T-cell (primary cell): ENCODE measurements at regions not wholly inside any gene's neighbourhood (a gene's known extent, or its start where the extent isn't known, plus 50 kb on each side); places are given as distances from the start of the nearest gene placed in this dataset.

Experiments used
- ATAC-seq, 4 experiments: fragments of 200-7000 bp in 3 of 4; fragments of 150-1000 bp in 1 of 4; cut with Tn5 transposase; replicated peaks in 1 of 4; 1 replicate in 3 of 4; 2 replicates in 1 of 4; pipeline ENCODE4 v1.10.0; 2021; ENCODE audit warnings: moderate library complexity in 3 of 4, mild to moderate bottlenecking in 2 of 4, moderate number of reproducible peaks in 1 of 4
- CTCF ChIA-PET, 2 donors: fragments of 300-600 bp; sonication (Branson Sonifier 250); formaldehyde crosslinking; loops; one replicate each; lab custom pipeline; 2022; ENCODE audit warnings: antibody characterized with exemption in 2 of 2; lab: Charles Lee
- POLR2A ChIA-PET, 2 donors: fragments of 300-600 bp; sonication (Branson Sonifier 250); formaldehyde crosslinking; loops; one replicate each; lab custom pipeline; 2022; ENCODE audit warnings: antibody characterized with exemption in 2 of 2; lab: Charles Lee
- DNase-seq, 35 experiments: peaks; one replicate each; pipeline versions ENCODE4 v3.0.0 to v3.0.0-alpha.2; 2013 to 2023
- H3K27ac ChIP-seq: one replicate; pipeline ENCODE4 v1.5.1; 2013; ENCODE audit warnings: low read length
- H3K27me3 ChIP-seq, 2 experiments: replicated peaks in 1 of 2; 1 replicate in 1 of 2; 2 replicates in 1 of 2; pipeline versions ENCODE4 v1.6.1 to v1.7.0; 2013; ENCODE audit warnings: low read length in 1 of 2, mixed read lengths in 1 of 2; ENCODE audit not compliant: control insufficient read depth in 2 of 2, insufficient read depth in 2 of 2; ENCODE audit errors: extremely low read depth in 1 of 2
- H3K36me3 ChIP-seq, 2 donors: 1 replicate in 1 of 2; 2 replicates in 1 of 2; pipeline versions ENCODE4 v1.6.1 to v1.7.0; 2013; ENCODE audit warnings: low read length in 1 of 2; ENCODE audit not compliant: control insufficient read depth in 2 of 2, insufficient read depth in 1 of 2; ENCODE audit errors: extremely low read depth in 1 of 2
- H3K4me1 ChIP-seq, 2 experiments: 1 replicate in 1 of 2; 2 replicates in 1 of 2; pipeline versions ENCODE4 v1.6.1 to v1.7.0; 2013; ENCODE audit warnings: low read length in 2 of 2, mixed read lengths in 1 of 2; ENCODE audit not compliant: insufficient read depth in 2 of 2, control insufficient read depth in 1 of 2; ENCODE audit errors: extremely low read depth in 1 of 2
- H3K4me3 ChIP-seq, 2 donors: 1 replicate in 1 of 2; 2 replicates in 1 of 2; pipeline versions ENCODE4 v1.5.1 to v1.7.0; 2013; ENCODE audit warnings: mild to moderate bottlenecking in 2 of 2, low read length in 1 of 2, moderate library complexity in 1 of 2; ENCODE audit not compliant: control insufficient read depth in 1 of 2; ENCODE audit errors: extremely low read depth in 1 of 2
- H3K9me3 ChIP-seq: 2 replicates; pipeline ENCODE4 v1.7.0; 2013
- H3K27ac Mint-ChIP-seq, 2 donors: one replicate each; pipeline ENCODE4 v1.8.0; 2020 to 2021; ENCODE audit warnings: mild to moderate bottlenecking in 2 of 2, mixed read lengths in 2 of 2
- H3K27me3 Mint-ChIP-seq, 2 donors: one replicate each; pipeline ENCODE4 v1.8.0; 2021 to 2022; ENCODE audit warnings: mixed read lengths in 2 of 2
- H3K36me3 Mint-ChIP-seq: one replicate; pipeline ENCODE4 v1.8.0; 2021; ENCODE audit warnings: mixed read lengths
- H3K4me1 Mint-ChIP-seq, 3 donors: one replicate each; pipeline ENCODE4 v1.8.0; 2020 to 2022; ENCODE audit warnings: mixed read lengths in 3 of 3, mild to moderate bottlenecking in 1 of 3
- H3K4me3 Mint-ChIP-seq, 3 donors: one replicate each; pipeline ENCODE4 v1.8.0; 2020 to 2022; ENCODE audit warnings: mild to moderate bottlenecking in 3 of 3, mixed read lengths in 3 of 3, moderate library complexity in 3 of 3
- H3K9me3 Mint-ChIP-seq, 3 donors: one replicate each; pipeline ENCODE4 v1.8.0; 2020 to 2022; ENCODE audit warnings: mixed read lengths in 3 of 3
- WGBS: methylation state at CpG from one replicate; pipeline ENCODE4 v1.1.5; 2013; ENCODE audit warnings: missing lambda C conversion rate; ENCODE audit not compliant: insufficient coverage; 5-methylcytosine and 5-hydroxymethylcytosine counted together

- Mint-ChIP-seq H3K4me3 (no peak overlapping the region), H3K4me1 (no peaks in the 10 kb centered on the region), H3K36me3 (no peaks in the 10 kb centered on the region), H3K9me3 (peaks cover 3 to 14% (median 11%) of the 10 kb centered on the region in 3 donors), H3K27me3 (no peaks in the 10 kb centered on the region), H3K27ac (no peak overlapping the region)
- DNase-seq (no peak), ATAC-seq (no peak)
- H3K4me3 ChIP-seq, result no peak overlapping the region
- WGBS, result 85% methylated on average over 5 of the region's 5 CpGs
- H3K36me3 ChIP-seq, result no peaks in the 10 kb centered on the region
- no peaks in the 10 kb centered on the region for H3K4me1 ChIP-seq
- no peaks in the 10 kb centered on the region for H3K9me3 ChIP-seq
- H3K27ac ChIP-seq, result no peak overlapping the region
- CTCF ChIA-PET, result no interaction called here
- H3K27me3 ChIP-seq, result no peaks in the 10 kb centered on the region
- POLR2A ChIA-PET, result no interaction called here
These were observed 429.2 kb upstream of the ZP4 start for GRCh38 chr1:238319957-238320356.

GRCh38 chr1:238318294-238319110, 427.8 kb upstream of the ZP4 start:
- Histone ChIP-seq H3K4me1 (no peaks in the 10 kb centered on the region), H3K9me3 (no peaks in the 10 kb centered on the region), H3K27me3 (no peaks in the 10 kb centered on the region), H3K27ac (no peak overlapping the region), H3K36me3 (no peaks in the 10 kb centered on the region), H3K4me3 (no peak overlapping the region)
- Mint-ChIP-seq H3K4me3 (no peak overlapping the region), H3K27ac (no peak overlapping the region), H3K27me3 (no peaks in the 10 kb centered on the region), H3K36me3 (no peaks in the 10 kb centered on the region), H3K4me1 (no peaks in the 10 kb centered on the region), H3K9me3 (peaks cover 3 to 9% (median 7%) of the 10 kb centered on the region in 3 donors)
- no peak for ATAC-seq
- ChIA-PET CTCF (no interaction called here), POLR2A (no interaction called here)
- no CpG with 5 or more reads among the region's 4 CpGs for WGBS
- no peak for DNase-seq

GRCh38 chr1:238312969-238313368, 422.2 kb upstream of the ZP4 start:
- Histone ChIP-seq H3K36me3 (no peaks in the 10 kb centered on the region), H3K4me1 (no peaks in the 10 kb centered on the region), H3K9me3 (no peaks in the 10 kb centered on the region), H3K4me3 (no peak overlapping the region), H3K27ac (no peak overlapping the region), H3K27me3 (no peaks in the 10 kb centered on the region)
- ChIA-PET CTCF (no interaction called here), POLR2A (no interaction called here)
- whole genome bisulfite sequencing, result no CpG with 5 or more reads among the region's 1 CpG
- H3K9me3 Mint-ChIP-seq, result peaks cover 4 to 20% (median 10%) of the 10 kb centered on the region in 3 donors
- no peaks in the 10 kb centered on the region for H3K27me3 Mint-ChIP-seq
- ATAC-seq, result no peak
- H3K4me1 Mint-ChIP-seq, result no peaks in the 10 kb centered on the region
- H3K4me3 Mint-ChIP-seq, result no peak overlapping the region
- DNase-seq, result no peak
- no peak overlapping the region for H3K27ac Mint-ChIP-seq
- H3K36me3 Mint-ChIP-seq, result no peaks in the 10 kb centered on the region

GRCh38 chr1:238306411-238306810, 415.7 kb upstream of the ZP4 start:
- ChIA-PET CTCF (no interaction called here), POLR2A (no interaction called here)
- DNase-seq (no peak), ATAC-seq (no peak)
- H3K27me3 ChIP-seq, result no peaks in the 10 kb centered on the region
- no peaks in the 10 kb centered on the region for H3K36me3 ChIP-seq
- WGBS, result 33% methylated on average over 1 of the region's 1 CpG
- H3K4me1 Mint-ChIP-seq, result no peaks in the 10 kb centered on the region
- no peaks in the 10 kb centered on the region for H3K36me3 Mint-ChIP-seq
- peaks cover 14 to 18% (median 17%) of the 10 kb centered on the region in 3 donors for H3K9me3 Mint-ChIP-seq
- no peak overlapping the region for H3K4me3 ChIP-seq
- H3K27ac Mint-ChIP-seq, result no peak overlapping the region
- H3K27ac ChIP-seq, result no peak overlapping the region
- H3K4me3 Mint-ChIP-seq, result no peak overlapping the region
- H3K27me3 Mint-ChIP-seq, result no peaks in the 10 kb centered on the region
- H3K9me3 ChIP-seq, result no peaks in the 10 kb centered on the region
- no peaks in the 10 kb centered on the region for H3K4me1 ChIP-seq

- no peak for DNase-seq
- no peaks in the 10 kb centered on the region for H3K27me3 Mint-ChIP-seq
- no peaks in the 10 kb centered on the region for H3K4me1 Mint-ChIP-seq
- ATAC-seq, result no peak
- ChIA-PET POLR2A (interaction anchor here in 1 of 2 donors (0.5 kb wide), 1 partner anchor 34 kb away, joined by 3 read pairs; no protein-coding TSS in a partner anchor), CTCF (no interaction called here)
- peaks cover 3 to 17% (median 11%) of the 10 kb centered on the region in 3 donors for H3K9me3 Mint-ChIP-seq
- no peak overlapping the region for H3K27ac Mint-ChIP-seq
- H3K36me3 ChIP-seq, result no peaks in the 10 kb centered on the region
- H3K27ac ChIP-seq, result no peak overlapping the region
- H3K4me1 ChIP-seq, result no peaks in the 10 kb centered on the region
- no peaks in the 10 kb centered on the region for H3K9me3 ChIP-seq
- H3K36me3 Mint-ChIP-seq, result no peaks in the 10 kb centered on the region
- H3K27me3 ChIP-seq, result no peaks in the 10 kb centered on the region
- H3K4me3 Mint-ChIP-seq, result no peak overlapping the region
- no peak overlapping the region for H3K4me3 ChIP-seq
These were observed 411.9 kb upstream of the ZP4 start for GRCh38 chr1:238302646-238303045.

GRCh38 chr1:238296371-238296770, 405.6 kb upstream of the ZP4 start:
- H3K36me3 Mint-ChIP-seq, result no peaks in the 10 kb centered on the region
- H3K27ac Mint-ChIP-seq, result no peak overlapping the region
- Histone ChIP-seq H3K27ac (no peak overlapping the region), H3K27me3 (no peaks in the 10 kb centered on the region), H3K4me3 (no peak overlapping the region), H3K9me3 (no peaks in the 10 kb centered on the region), H3K36me3 (no peaks in the 10 kb centered on the region), H3K4me1 (no peaks in the 10 kb centered on the region)
- H3K4me3 Mint-ChIP-seq, result no peak overlapping the region
- H3K4me1 Mint-ChIP-seq, result no peaks in the 10 kb centered on the region
- 86% methylated on average over 6 of the region's 7 CpGs for WGBS
- ChIA-PET POLR2A (no interaction called here), CTCF (no interaction called here)
- DNase-seq, result no peak
- peaks cover 2 to 9% (median 3%) of the 10 kb centered on the region in 3 donors for H3K9me3 Mint-ChIP-seq
- ATAC-seq, result no peak
- no peaks in the 10 kb centered on the region for H3K27me3 Mint-ChIP-seq
